CD4-positive, CD25-positive, alpha-beta regulatory T cell (primary cell): ENCODE measurements at regions not wholly inside any gene's neighbourhood (a gene's known extent, or its start where the extent isn't known, plus 50 kb on each side); places are given as distances from the start of the nearest gene placed in this dataset.

Source experiments
- ATAC-seq, 2 donors: fragments of 150-1000 bp; cut with Tn5 transposase; one replicate each; pipeline ENCODE4 v1.10.0; 2021; ENCODE audit warnings: low read depth in 2 of 2, moderate number of reproducible peaks in 2 of 2, moderate library complexity in 1 of 2
- DNase-seq, 3 donors: peaks; one replicate each; pipeline versions ENCODE4 v3.0.0 to v3.0.0-alpha.2; 2012 to 2022; ENCODE audit warnings: mixed read lengths in 1 of 3
- H3K27ac ChIP-seq: one replicate; pipeline ENCODE4 v1.7.0; 2013; ENCODE audit warnings: mild to moderate bottlenecking, low read length; ENCODE audit not compliant: insufficient read depth, poor library complexity, severe bottlenecking
- H3K27me3 ChIP-seq: one replicate; pipeline ENCODE4 v1.7.0; 2013; ENCODE audit warnings: low read length; ENCODE audit not compliant: control insufficient read depth, insufficient read depth
- H3K36me3 ChIP-seq: one replicate; pipeline ENCODE4 v1.7.0; 2013; ENCODE audit warnings: mild to moderate bottlenecking, low read length, moderate library complexity; ENCODE audit not compliant: control insufficient read depth, insufficient read depth
- H3K4me1 ChIP-seq: 2 replicates; pipeline ENCODE4 v1.7.0; 2013; ENCODE audit warnings: mild to moderate bottlenecking, low read length; ENCODE audit not compliant: insufficient read depth, control insufficient read depth, poor library complexity, severe bottlenecking
- H3K4me3 ChIP-seq: one replicate; pipeline ENCODE4 v1.7.0; 2013; ENCODE audit warnings: low read depth, mild to moderate bottlenecking, low read length, moderate library complexity
- H3K9me3 ChIP-seq, 2 experiments: 1 replicate in 1 of 2; 2 replicates in 1 of 2; pipeline ENCODE4 v1.7.0; 2013; ENCODE audit warnings: low read length in 2 of 2, mild to moderate bottlenecking in 1 of 2, moderate library complexity in 1 of 2; ENCODE audit not compliant: control insufficient read depth in 2 of 2
- H3K27ac Mint-ChIP-seq, 3 donors: one replicate each; pipeline ENCODE4 v1.8.0; 2020 to 2022; ENCODE audit warnings: mild to moderate bottlenecking in 3 of 3, mixed read lengths in 3 of 3, moderate library complexity in 2 of 3
- H3K27me3 Mint-ChIP-seq: one replicate; pipeline ENCODE4 v1.8.0; 2022; ENCODE audit warnings: mild to moderate bottlenecking, mixed read lengths
- H3K36me3 Mint-ChIP-seq: one replicate; pipeline ENCODE4 v1.8.0; 2020; ENCODE audit warnings: mixed read lengths
- H3K4me1 Mint-ChIP-seq, 4 donors: one replicate each; pipeline ENCODE4 v1.8.0; 2020 to 2022; ENCODE audit warnings: mixed read lengths in 4 of 4, mild to moderate bottlenecking in 1 of 4
- H3K4me3 Mint-ChIP-seq, 4 donors: one replicate each; pipeline ENCODE4 v1.8.0; 2020 to 2022; ENCODE audit warnings: mild to moderate bottlenecking in 4 of 4, mixed read lengths in 4 of 4, moderate library complexity in 3 of 4
- H3K9me3 Mint-ChIP-seq, 7 donors: one replicate each; pipeline ENCODE4 v1.8.0; 2020 to 2022; ENCODE audit warnings: mixed read lengths in 7 of 7, mild to moderate bottlenecking in 3 of 7, moderate library complexity in 2 of 7

- ATAC-seq: no peak
Measured at GRCh38 chr3:59600631-59601030, 550.8 kb upstream of the CFAP20DC start.

GRCh38 chr3:59596741-59597140 is 546.9 kb upstream of the CFAP20DC start:
- Mint-ChIP-seq H3K36me3 (no peaks in the 10 kb centered on the region), H3K27me3 (peaks cover 9% of the 10 kb centered on the region), H3K9me3 (peaks cover 0 to 7% (median 2%) of the 10 kb centered on the region in 7 donors), H3K4me3 (no peak overlapping the region), H3K4me1 (no peaks in the 10 kb centered on the region), H3K27ac (no peak overlapping the region)
- no peaks in the 10 kb centered on the region for H3K4me1 ChIP-seq
- no peak for ATAC-seq
- no peaks in the 10 kb centered on the region for H3K9me3 ChIP-seq
- no peaks in the 10 kb centered on the region for H3K27me3 ChIP-seq
- H3K27ac ChIP-seq: no peak overlapping the region
- H3K4me3 ChIP-seq: no peak overlapping the region
- DNase-seq: no peak
- no peaks in the 10 kb centered on the region for H3K36me3 ChIP-seq

More at GRCh38 chr3:59600631-59601030, 550.8 kb upstream of the CFAP20DC start:
- Histone ChIP-seq H3K4me3 (no peak overlapping the region), H3K27ac (no peak overlapping the region), H3K36me3 (no peaks in the 10 kb centered on the region), H3K9me3 (no peaks in the 10 kb centered on the region), H3K4me1 (no peaks in the 10 kb centered on the region), H3K27me3 (no peaks in the 10 kb centered on the region)
- Mint-ChIP-seq H3K36me3 (no peaks in the 10 kb centered on the region), H3K4me3 (no peak overlapping the region), H3K27me3 (peaks cover 5% of the 10 kb centered on the region), H3K4me1 (no peaks in the 10 kb centered on the region), H3K9me3 (peaks cover 0 to 6% (median 2%) of the 10 kb centered on the region in 7 donors), H3K27ac (no peak overlapping the region)
- DNase-seq: no peak

GRCh38 chr3:59595830-59596229 is 546.0 kb upstream of the CFAP20DC start:
- H3K4me1 ChIP-seq: no peaks in the 10 kb centered on the region
- H3K36me3 Mint-ChIP-seq: no peaks in the 10 kb centered on the region
- no peaks in the 10 kb centered on the region for H3K4me1 Mint-ChIP-seq
- peaks cover 9% of the 10 kb centered on the region for H3K27me3 Mint-ChIP-seq
- H3K9me3 ChIP-seq: no peaks in the 10 kb centered on the region
- H3K27ac Mint-ChIP-seq: no peak overlapping the region
- H3K27ac ChIP-seq: no peak overlapping the region
- no peaks in the 10 kb centered on the region for H3K36me3 ChIP-seq
- peaks cover 0 to 7% (median 2%) of the 10 kb centered on the region in 7 donors for H3K9me3 Mint-ChIP-seq
- no peak for DNase-seq
- no peak for ATAC-seq
- H3K4me3 ChIP-seq: no peak overlapping the region
- H3K4me3 Mint-ChIP-seq: no peak overlapping the region
- H3K27me3 ChIP-seq: no peaks in the 10 kb centered on the region

GRCh38 chr3:59593380-59593779 is 543.6 kb upstream of the CFAP20DC start:
- H3K27me3 ChIP-seq: no peaks in the 10 kb centered on the region
- no peak overlapping the region for H3K4me3 ChIP-seq
- Mint-ChIP-seq H3K36me3 (no peaks in the 10 kb centered on the region), H3K4me1 (no peaks in the 10 kb centered on the region), H3K4me3 (no peak overlapping the region), H3K9me3 (peaks cover 0 to 5% (median 2%) of the 10 kb centered on the region in 7 donors), H3K27me3 (peaks cover 9% of the 10 kb centered on the region), H3K27ac (no peak overlapping the region)
- H3K36me3 ChIP-seq: no peaks in the 10 kb centered on the region
- H3K4me1 ChIP-seq: no peaks in the 10 kb centered on the region
- ATAC-seq (no peak), DNase-seq (no peak)
- no peak overlapping the region for H3K27ac ChIP-seq
- H3K9me3 ChIP-seq: no peaks in the 10 kb centered on the region

- H3K27me3 Mint-ChIP-seq: peaks cover 11% of the 10 kb centered on the region
- H3K4me1 Mint-ChIP-seq: peaks cover 0 to 6% (median 3%) of the 10 kb centered on the region in 4 donors
- H3K27me3 ChIP-seq: no peaks in the 10 kb centered on the region
- no peak overlapping the region for H3K4me3 Mint-ChIP-seq
- H3K4me1 ChIP-seq: no peaks in the 10 kb centered on the region
- peaks cover 0 to 8% (median 3%) of the 10 kb centered on the region in 7 donors for H3K9me3 Mint-ChIP-seq
- no peak overlapping the region for H3K4me3 ChIP-seq
- H3K36me3 ChIP-seq: no peaks in the 10 kb centered on the region
- no peak for DNase-seq
- ATAC-seq: no peak
- H3K36me3 Mint-ChIP-seq: peaks cover 4% of the 10 kb centered on the region
- H3K27ac Mint-ChIP-seq: peak overlapping the region in 1 of 3 donors; percentile 9
- H3K27ac ChIP-seq: no peak overlapping the region
- H3K9me3 ChIP-seq: peaks cover 0 to 3% of the 10 kb centered on the region in 2 experiments
Measured at GRCh38 chr3:59580996-59581395, 531.2 kb upstream of the CFAP20DC start.

GRCh38 chr3:59580499-59580898 is 530.7 kb upstream of the CFAP20DC start:
- H3K4me1 ChIP-seq: no peaks in the 10 kb centered on the region
- H3K27ac ChIP-seq: no peak overlapping the region
- Mint-ChIP-seq H3K27ac (peak overlapping the region in 2 of 3 donors; percentile 26 to 80), H3K4me3 (no peak overlapping the region), H3K4me1 (peaks cover 0 to 6% (median 3%) of the 10 kb centered on the region in 4 donors), H3K27me3 (peaks cover 11% of the 10 kb centered on the region), H3K9me3 (peaks cover 0 to 3% (median 0%) of the 10 kb centered on the region in 7 donors), H3K36me3 (peaks cover 4% of the 10 kb centered on the region)
- no peak for ATAC-seq
- no peaks in the 10 kb centered on the region for H3K36me3 ChIP-seq
- H3K27me3 ChIP-seq: no peaks in the 10 kb centered on the region
- H3K4me3 ChIP-seq: no peak overlapping the region
- H3K9me3 ChIP-seq: no peaks in the 10 kb centered on the region
- no peak for DNase-seq

GRCh38 chr3:59578129-59578528 is 528.3 kb upstream of the CFAP20DC start:
- Histone ChIP-seq H3K4me3 (no peak overlapping the region), H3K4me1 (peaks cover 3% of the 10 kb centered on the region), H3K27ac (no peak overlapping the region), H3K36me3 (no peaks in the 10 kb centered on the region), H3K27me3 (no peaks in the 10 kb centered on the region), H3K9me3 (no peaks in the 10 kb centered on the region)
- Mint-ChIP-seq H3K4me3 (no peak overlapping the region), H3K9me3 (peaks cover 0 to 2% (median 0%) of the 10 kb centered on the region in 7 donors), H3K27me3 (peaks cover 11% of the 10 kb centered on the region), H3K27ac (peak overlapping the region in 1 of 3 donors; percentile 67), H3K36me3 (peaks cover 4% of the 10 kb centered on the region), H3K4me1 (peaks cover 0 to 10% (median 5%) of the 10 kb centered on the region in 4 donors)
- DNase-seq (no peak), ATAC-seq (no peak)

- DNase-seq (no peak), ATAC-seq (no peak)
- Mint-ChIP-seq H3K4me1 (peaks cover 0 to 10% (median 5%) of the 10 kb centered on the region in 4 donors), H3K36me3 (no peaks in the 10 kb centered on the region), H3K4me3 (no peak overlapping the region), H3K27ac (no peak overlapping the region), H3K9me3 (no peaks in the 10 kb centered on the region), H3K27me3 (peaks cover 4% of the 10 kb centered on the region)
- Histone ChIP-seq H3K36me3 (no peaks in the 10 kb centered on the region), H3K27ac (no peak overlapping the region), H3K9me3 (no peaks in the 10 kb centered on the region), H3K27me3 (no peaks in the 10 kb centered on the region), H3K4me3 (no peak overlapping the region), H3K4me1 (peaks cover 3% of the 10 kb centered on the region)
Measured at GRCh38 chr3:59576606-59577005, 526.8 kb upstream of the CFAP20DC start.
